ENCODE measurements at regions not wholly inside any gene's neighbourhood (a gene's known extent, or its start where the extent isn't known, plus 50 kb on each side); places are given as distances from the start of the nearest gene placed in this dataset.

GRCh38 chr4:38354872-38355271 is 309.1 kb upstream of the KLF3 start:
- FAIRE-seq (no peak), DNase-seq (no peak)
- no peaks in the 10 kb centered on the region for H3K4me1 ChIP-seq (ENCODE audit: control insufficient read depth in 2 of 3, insufficient read depth in 2 of 3, low read depth in 1 of 3, low read length in 3 of 3)
- TF ChIP-seq CTCF (IDR thresholded peaks at IDR 0.05; ENCODE audit: borderline replicate concordance, extremely low read depth, insufficient read depth) = no peak
- H3K9ac ChIP-seq (ENCODE audit: low read length in 3 of 3) = no peak overlapping the region
- H3K4me3 ChIP-seq (ENCODE audit: low read length in 3 of 3) = no peak overlapping the region
- intact Hi-C loops (cut with DNase I) = no loop called here
- H3K9me3 ChIP-seq (ENCODE audit: control insufficient read depth in 2 of 3, insufficient read depth in 1 of 3, low read length in 3 of 3) = peaks cover 0 to 4% (median 0%) of the 10 kb centered on the region in 3 donors
- H3K36me3 ChIP-seq (ENCODE audit: control insufficient read depth in 2 of 3, insufficient read depth in 3 of 3, low read length in 3 of 3) = no peaks in the 10 kb centered on the region
- H3K27me3 ChIP-seq (ENCODE audit: control insufficient read depth, insufficient read depth, low read length) = no peaks in the 10 kb centered on the region
- H3K27ac ChIP-seq (ENCODE audit: low read depth in 2 of 2, low read length in 2 of 2) = no peak overlapping the region

DNA sequence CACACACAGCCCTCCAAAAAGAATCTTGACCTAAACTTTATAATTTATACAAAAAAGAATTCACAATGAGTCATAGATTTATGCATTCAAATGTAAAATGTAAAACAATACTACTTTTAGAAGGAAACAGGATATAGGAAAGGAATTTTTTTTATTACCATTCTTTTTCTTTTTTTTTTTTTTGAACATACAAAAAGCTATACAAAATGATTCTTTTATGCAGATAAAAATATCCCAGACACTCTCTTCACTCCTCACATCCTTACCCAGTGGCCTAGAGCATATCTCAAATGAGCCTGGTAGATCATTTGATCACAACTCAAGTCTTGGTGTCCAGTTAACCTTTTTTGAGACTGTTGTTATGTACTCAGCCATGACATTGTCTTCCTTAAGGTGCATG is 307.3 kb upstream of the KLF3 start:
- DNase-seq (no peak), FAIRE-seq (no peak)
- Histone ChIP-seq H3K4me1 (ENCODE audit: control insufficient read depth in 2 of 3, insufficient read depth in 2 of 3, low read depth in 1 of 3, low read length in 3 of 3) (no peaks in the 10 kb centered on the region), H3K9me3 (ENCODE audit: control insufficient read depth in 2 of 3, insufficient read depth in 1 of 3, low read length in 3 of 3) (peaks cover 0 to 4% (median 0%) of the 10 kb centered on the region in 3 donors), H3K27me3 (ENCODE audit: control insufficient read depth, insufficient read depth, low read length) (no peaks in the 10 kb centered on the region), H3K9ac (ENCODE audit: low read length in 3 of 3) (no peak overlapping the region), H3K4me3 (ENCODE audit: low read length in 3 of 3) (no peak overlapping the region), H3K27ac (ENCODE audit: low read depth in 2 of 2, low read length in 2 of 2) (no peak overlapping the region), H3K36me3 (ENCODE audit: control insufficient read depth in 2 of 3, insufficient read depth in 3 of 3, low read length in 3 of 3) (no peaks in the 10 kb centered on the region)
- intact Hi-C loops (cut with DNase I) = no loop called here
- TF ChIP-seq CTCF (IDR thresholded peaks at IDR 0.05; ENCODE audit: borderline replicate concordance, extremely low read depth, insufficient read depth) = no peak

DNA sequence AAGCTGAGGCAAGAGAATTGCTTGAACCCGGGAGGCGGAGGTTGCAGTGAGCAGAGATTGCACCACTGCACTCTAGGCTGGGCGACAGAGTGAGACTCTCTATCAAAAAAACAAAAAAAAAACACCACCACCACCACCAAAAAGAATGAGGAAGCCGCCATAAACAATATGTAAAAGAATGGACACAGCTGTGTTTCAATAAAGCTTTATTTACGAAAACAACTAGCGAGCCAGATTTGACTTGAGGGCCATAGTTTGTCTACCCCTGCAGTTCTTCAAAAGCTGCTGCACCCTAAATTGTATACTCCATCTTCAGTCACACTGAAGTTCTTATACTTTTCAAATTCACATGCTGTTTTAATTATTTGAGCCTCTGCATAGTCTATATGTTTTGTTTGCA is 306.5 kb upstream of the KLF3 start:
- no peaks in the 10 kb centered on the region for H3K36me3 ChIP-seq (ENCODE audit: control insufficient read depth in 2 of 3, insufficient read depth in 3 of 3, low read length in 3 of 3)
- intact Hi-C loops (cut with DNase I) = no loop called here
- no peak for DNase-seq
- no peak overlapping the region for H3K4me3 ChIP-seq (ENCODE audit: low read length in 3 of 3)
- no peaks in the 10 kb centered on the region for H3K27me3 ChIP-seq (ENCODE audit: control insufficient read depth, insufficient read depth, low read length)
- H3K9me3 ChIP-seq (ENCODE audit: control insufficient read depth in 2 of 3, insufficient read depth in 1 of 3, low read length in 3 of 3) = peaks cover 0 to 4% (median 0%) of the 10 kb centered on the region in 3 donors
- H3K4me1 ChIP-seq (ENCODE audit: control insufficient read depth in 2 of 3, insufficient read depth in 2 of 3, low read depth in 1 of 3, low read length in 3 of 3) = no peaks in the 10 kb centered on the region
- no peak for TF ChIP-seq CTCF (IDR thresholded peaks at IDR 0.05; ENCODE audit: borderline replicate concordance, extremely low read depth, insufficient read depth)
- FAIRE-seq = no peak
- H3K27ac ChIP-seq (ENCODE audit: low read depth in 2 of 2, low read length in 2 of 2) = no peak overlapping the region
- no peak overlapping the region for H3K9ac ChIP-seq (ENCODE audit: low read length in 3 of 3)

GRCh38 chr4:38359113-38359512 is 304.9 kb upstream of the KLF3 start:
- Histone ChIP-seq H3K4me1 (ENCODE audit: control insufficient read depth in 2 of 3, insufficient read depth in 2 of 3, low read depth in 1 of 3, low read length in 3 of 3) (no peaks in the 10 kb centered on the region), H3K4me3 (ENCODE audit: low read length in 3 of 3) (no peak overlapping the region), H3K27ac (ENCODE audit: low read depth in 2 of 2, low read length in 2 of 2) (no peak overlapping the region), H3K27me3 (ENCODE audit: control insufficient read depth, insufficient read depth, low read length) (no peaks in the 10 kb centered on the region), H3K9me3 (ENCODE audit: control insufficient read depth in 2 of 3, insufficient read depth in 1 of 3, low read length in 3 of 3) (peaks cover 0 to 4% (median 0%) of the 10 kb centered on the region in 3 donors), H3K9ac (ENCODE audit: low read length in 3 of 3) (no peak overlapping the region), H3K36me3 (ENCODE audit: control insufficient read depth in 2 of 3, insufficient read depth in 3 of 3, low read length in 3 of 3) (no peaks in the 10 kb centered on the region)
- no peak for TF ChIP-seq CTCF (IDR thresholded peaks at IDR 0.05; ENCODE audit: borderline replicate concordance, extremely low read depth, insufficient read depth)
- intact Hi-C loops (cut with DNase I) = no loop called here
- FAIRE-seq = no peak
- DNase-seq = no peak

Data from kidney (tissue), 13 donors.